ENCODE measurements at regions not wholly inside any gene's neighbourhood (a gene's known extent, or its start where the extent isn't known, plus 50 kb on each side); places are given as distances from the start of the nearest gene placed in this dataset.

DNA sequence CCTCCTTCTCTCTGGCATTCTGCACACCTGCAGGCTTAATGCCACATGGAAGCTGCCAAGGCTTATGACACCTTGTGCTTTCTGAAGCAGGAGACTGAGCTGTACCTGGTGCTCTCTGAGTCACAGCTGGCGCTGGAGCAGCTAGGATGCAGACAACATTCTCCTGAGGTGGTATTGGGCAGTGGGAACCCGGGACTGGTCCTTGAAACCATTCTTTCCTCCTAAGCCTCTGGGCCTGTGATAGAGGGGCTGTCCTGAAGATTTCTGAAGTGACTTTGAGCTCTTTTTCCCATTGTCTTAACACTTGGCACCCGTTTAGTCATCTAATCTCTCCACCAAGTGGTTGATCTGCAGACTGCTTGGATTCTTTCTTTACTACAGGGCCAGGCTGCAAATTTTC, 508.4 kb downstream of the TFEC start:
- Histone ChIP-seq H3K27me3 (ENCODE audit: insufficient read depth, low read depth, severe bottlenecking) (no peaks in the 10 kb centered on the region), H3K27ac (no peak overlapping the region), H3K36me3 (no peaks in the 10 kb centered on the region), H3K9me3 (ENCODE audit: severe bottlenecking) (peaks cover 4% of the 10 kb centered on the region), H3K4me3 (ENCODE audit: low read depth, low read length) (no peak overlapping the region)
- TF ChIP-seq, protein P1, sequence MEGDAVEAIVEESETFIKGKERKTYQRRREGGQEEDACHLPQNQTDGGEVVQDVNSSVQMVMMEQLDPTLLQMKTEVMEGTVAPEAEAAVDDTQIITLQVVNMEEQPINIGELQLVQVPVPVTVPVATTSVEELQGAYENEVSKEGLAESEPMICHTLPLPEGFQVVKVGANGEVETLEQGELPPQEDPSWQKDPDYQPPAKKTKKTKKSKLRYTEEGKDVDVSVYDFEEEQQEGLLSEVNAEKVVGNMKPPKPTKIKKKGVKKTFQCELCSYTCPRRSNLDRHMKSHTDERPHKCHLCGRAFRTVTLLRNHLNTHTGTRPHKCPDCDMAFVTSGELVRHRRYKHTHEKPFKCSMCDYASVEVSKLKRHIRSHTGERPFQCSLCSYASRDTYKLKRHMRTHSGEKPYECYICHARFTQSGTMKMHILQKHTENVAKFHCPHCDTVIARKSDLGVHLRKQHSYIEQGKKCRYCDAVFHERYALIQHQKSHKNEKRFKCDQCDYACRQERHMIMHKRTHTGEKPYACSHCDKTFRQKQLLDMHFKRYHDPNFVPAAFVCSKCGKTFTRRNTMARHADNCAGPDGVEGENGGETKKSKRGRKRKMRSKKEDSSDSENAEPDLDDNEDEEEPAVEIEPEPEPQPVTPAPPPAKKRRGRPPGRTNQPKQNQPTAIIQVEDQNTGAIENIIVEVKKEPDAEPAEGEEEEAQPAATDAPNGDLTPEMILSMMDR (IDR thresholded peaks at IDR 0.05; ENCODE audit: low read depth, low read length), result no peak
- DNase-seq, result no peak

DNA sequence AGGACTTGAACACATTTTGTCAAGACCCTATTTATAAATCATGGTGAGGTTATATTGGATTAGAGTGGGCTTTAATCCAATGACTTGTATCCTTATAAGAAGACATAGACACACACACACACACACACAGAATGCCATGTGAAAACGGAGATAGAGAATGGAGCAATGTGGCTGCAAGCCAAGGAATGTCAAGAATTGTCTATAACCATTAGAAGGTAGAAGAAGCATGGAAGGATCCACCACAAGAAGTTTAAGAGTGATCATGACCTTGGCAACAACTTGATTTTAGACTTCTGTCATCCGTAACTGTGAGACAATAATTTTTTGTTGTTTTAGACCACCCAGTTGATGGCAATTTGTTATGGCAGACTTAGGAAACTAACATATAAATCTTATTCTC, 514.2 kb downstream of the TFEC start:
- TF ChIP-seq, protein P1 (IDR thresholded peaks at IDR 0.05; ENCODE audit: low read depth, low read length), result no peak
- Histone ChIP-seq H3K4me3 (ENCODE audit: low read depth, low read length) (no peak overlapping the region), H3K27ac (no peak overlapping the region), H3K27me3 (ENCODE audit: insufficient read depth, low read depth, severe bottlenecking) (no peaks in the 10 kb centered on the region), H3K36me3 (no peaks in the 10 kb centered on the region), H3K9me3 (ENCODE audit: severe bottlenecking) (no peaks in the 10 kb centered on the region)
- no peak for DNase-seq

DNA sequence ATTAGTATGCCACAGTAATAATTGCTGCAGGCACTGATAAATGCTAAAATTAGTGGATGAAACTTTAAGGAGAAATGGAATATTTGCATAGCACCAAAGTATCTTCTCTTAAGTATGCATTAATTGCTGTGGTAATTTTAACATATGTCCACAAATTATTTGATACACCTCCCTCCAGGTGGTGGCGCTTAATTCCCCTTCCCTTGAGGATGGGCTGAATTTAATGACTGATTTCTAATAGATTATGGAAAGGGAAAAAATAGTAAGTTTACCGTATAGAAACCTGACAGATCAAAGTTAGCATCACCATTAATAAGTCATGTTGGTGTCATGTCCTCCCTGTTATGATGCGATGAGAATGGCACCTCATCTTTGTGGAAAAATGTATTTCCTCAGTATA, 519.2 kb downstream of the TFEC start:
- TF ChIP-seq, protein P1 (IDR thresholded peaks at IDR 0.05; ENCODE audit: low read depth, low read length), result no peak

DNA sequence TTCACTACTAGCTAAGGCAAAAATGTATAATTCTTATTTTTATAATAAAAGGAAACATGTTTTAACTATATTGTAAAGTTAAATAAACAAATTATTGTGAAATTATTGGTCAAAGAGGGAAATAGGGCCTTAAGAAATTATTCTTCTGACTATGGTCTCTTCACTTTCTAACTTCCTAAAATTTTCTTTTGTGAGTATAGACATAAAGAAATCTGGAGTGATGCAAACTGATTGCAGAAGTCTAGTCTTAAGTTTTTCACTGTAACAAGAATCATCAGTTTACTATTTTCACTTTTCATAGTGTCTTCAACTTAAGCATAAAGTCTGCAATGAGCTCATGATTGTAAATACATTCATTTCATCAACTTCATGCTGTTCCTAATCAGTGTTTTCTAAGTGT, 525.4 kb downstream of the TFEC start:
- Histone ChIP-seq H3K4me3 (ENCODE audit: low read depth, low read length) (no peak overlapping the region), H3K36me3 (no peaks in the 10 kb centered on the region), H3K9me3 (ENCODE audit: severe bottlenecking) (no peaks in the 10 kb centered on the region), H3K27me3 (ENCODE audit: insufficient read depth, low read depth, severe bottlenecking) (no peaks in the 10 kb centered on the region), H3K27ac (no peak overlapping the region)
- TF ChIP-seq, protein P1 (IDR thresholded peaks at IDR 0.05; ENCODE audit: low read depth, low read length), result no peak
- DNase-seq, result no peak

More for the DNA sequence above, 519.2 kb downstream of the TFEC start:
- no peak overlapping the region for H3K27ac ChIP-seq
- DNase-seq, result no peak
- H3K4me3 ChIP-seq (ENCODE audit: low read depth, low read length), result no peak overlapping the region
- H3K27me3 ChIP-seq (ENCODE audit: insufficient read depth, low read depth, severe bottlenecking), result no peaks in the 10 kb centered on the region
- H3K9me3 ChIP-seq (ENCODE audit: severe bottlenecking), result no peaks in the 10 kb centered on the region
- H3K36me3 ChIP-seq, result no peaks in the 10 kb centered on the region

DNA sequence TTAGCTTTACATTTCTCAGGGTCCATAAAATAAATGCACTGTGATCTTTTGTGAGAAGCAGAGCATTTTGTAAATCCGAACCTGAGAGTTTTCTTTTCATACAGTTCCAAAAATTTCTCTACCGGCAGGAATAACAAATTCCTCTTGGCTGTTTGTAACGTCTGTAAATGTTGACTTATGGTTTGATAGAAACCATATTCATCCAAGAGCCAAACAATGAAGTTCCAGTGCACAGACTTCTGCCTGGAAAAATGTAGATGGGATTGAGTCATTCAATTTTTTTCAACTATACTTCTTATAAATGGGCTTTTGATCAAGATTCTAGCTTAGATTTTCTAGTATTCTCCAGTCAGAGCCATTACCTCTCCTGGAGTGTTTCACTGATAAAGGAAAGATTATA, 530.6 kb downstream of the TFEC start:
- Histone ChIP-seq H3K27me3 (ENCODE audit: insufficient read depth, low read depth, severe bottlenecking) (no peaks in the 10 kb centered on the region), H3K36me3 (no peaks in the 10 kb centered on the region), H3K27ac (no peak overlapping the region), H3K4me3 (ENCODE audit: low read depth, low read length) (no peak overlapping the region), H3K9me3 (ENCODE audit: severe bottlenecking) (no peaks in the 10 kb centered on the region)
- no peak for DNase-seq
- TF ChIP-seq, protein P1 (IDR thresholded peaks at IDR 0.05; ENCODE audit: low read depth, low read length), result no peak

DNA sequence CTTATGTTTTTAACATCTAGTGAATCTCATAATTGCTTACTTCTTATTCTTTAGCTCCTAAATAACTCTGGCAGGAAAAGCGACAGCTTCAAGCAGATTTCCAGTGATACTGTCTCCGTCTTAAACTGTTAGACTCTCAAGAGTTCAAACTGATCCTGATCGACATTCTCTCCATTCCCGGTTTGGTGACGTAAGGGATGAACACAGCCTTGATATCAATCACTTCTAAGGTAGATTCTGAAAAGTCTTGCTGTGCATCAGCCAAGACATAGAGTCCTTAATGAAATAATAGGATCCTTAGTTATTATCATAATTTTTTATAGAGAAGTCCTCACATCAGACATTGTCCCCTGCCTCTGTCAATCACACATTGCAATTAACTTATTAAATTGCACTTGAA, 534.6 kb downstream of the TFEC start:
- Histone ChIP-seq H3K36me3 (no peaks in the 10 kb centered on the region), H3K27me3 (ENCODE audit: insufficient read depth, low read depth, severe bottlenecking) (no peaks in the 10 kb centered on the region), H3K9me3 (ENCODE audit: severe bottlenecking) (no peaks in the 10 kb centered on the region), H3K4me3 (ENCODE audit: low read depth, low read length) (no peak overlapping the region), H3K27ac (no peak overlapping the region)
- TF ChIP-seq, protein P1 (IDR thresholded peaks at IDR 0.05; ENCODE audit: low read depth, low read length), result no peak
- no peak for DNase-seq

All from WERI-Rb-1 (cell line).